HG03103 (cell line): ENCODE measurements at regions not wholly inside any gene's neighbourhood (a gene's known extent, or its start where the extent isn't known, plus 50 kb on each side); places are given as distances from the start of the nearest gene placed in this dataset.
"Not testable (repeated sequence)": the region's sequence is repeated elsewhere in the genome, so short reads cannot be mapped to it uniquely, and the experiment has no call there.

ENCODE experiments used
- ATAC-seq: cut with Tn5 transposase; IDR thresholded peaks from one replicate; pipeline ENCODE4 v1.9.1; 2021; ENCODE audit warnings: low read depth; ENCODE audit not compliant: unreplicated experiment

DNA sequence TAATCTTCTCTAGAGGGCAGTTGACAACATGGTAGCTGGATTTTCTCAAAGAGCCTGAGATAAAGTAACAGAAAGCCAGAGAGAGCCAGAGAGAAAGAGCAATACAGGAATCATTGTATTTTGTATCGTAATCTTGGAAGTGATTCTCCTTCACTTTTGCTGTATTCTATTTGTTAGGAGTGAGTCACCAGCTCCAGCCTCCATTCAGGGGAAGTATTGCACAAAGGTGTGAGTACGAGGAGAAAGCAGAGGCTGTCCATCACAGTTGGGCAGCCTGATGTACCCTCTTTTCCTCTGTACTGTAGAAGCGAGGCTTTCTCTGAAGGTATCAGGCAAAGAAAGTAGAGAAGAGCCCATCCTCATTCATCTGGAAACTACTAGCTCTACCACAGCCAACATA is 176.8 kb downstream of the KCNS3 start:
- no peak for ATAC-seq

DNA sequence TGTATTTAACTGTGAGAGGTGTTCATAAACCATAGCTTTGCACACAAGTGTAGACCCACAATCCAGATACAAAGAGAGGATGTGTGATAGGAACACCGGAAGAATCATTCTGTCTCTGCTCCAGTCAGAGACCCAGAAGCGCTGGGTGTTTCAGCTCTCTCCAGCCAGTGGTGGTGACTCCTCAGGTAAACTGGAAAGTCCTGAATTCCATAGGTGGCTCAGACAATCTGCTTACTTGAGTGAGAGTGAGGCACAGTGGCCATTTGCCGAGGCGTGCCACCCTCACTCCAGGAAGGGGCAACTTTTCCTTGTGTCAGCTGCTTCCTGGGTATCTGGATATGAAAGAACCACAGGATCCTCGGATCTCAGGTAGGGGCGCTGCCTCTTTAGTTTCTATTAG is 171.5 kb downstream of the KCNS3 start:
- ATAC-seq: no peak

GRCh38 chr2:18049325-18049724 is 170.9 kb downstream of the KCNS3 start:
- ATAC-seq: no peak

DNA sequence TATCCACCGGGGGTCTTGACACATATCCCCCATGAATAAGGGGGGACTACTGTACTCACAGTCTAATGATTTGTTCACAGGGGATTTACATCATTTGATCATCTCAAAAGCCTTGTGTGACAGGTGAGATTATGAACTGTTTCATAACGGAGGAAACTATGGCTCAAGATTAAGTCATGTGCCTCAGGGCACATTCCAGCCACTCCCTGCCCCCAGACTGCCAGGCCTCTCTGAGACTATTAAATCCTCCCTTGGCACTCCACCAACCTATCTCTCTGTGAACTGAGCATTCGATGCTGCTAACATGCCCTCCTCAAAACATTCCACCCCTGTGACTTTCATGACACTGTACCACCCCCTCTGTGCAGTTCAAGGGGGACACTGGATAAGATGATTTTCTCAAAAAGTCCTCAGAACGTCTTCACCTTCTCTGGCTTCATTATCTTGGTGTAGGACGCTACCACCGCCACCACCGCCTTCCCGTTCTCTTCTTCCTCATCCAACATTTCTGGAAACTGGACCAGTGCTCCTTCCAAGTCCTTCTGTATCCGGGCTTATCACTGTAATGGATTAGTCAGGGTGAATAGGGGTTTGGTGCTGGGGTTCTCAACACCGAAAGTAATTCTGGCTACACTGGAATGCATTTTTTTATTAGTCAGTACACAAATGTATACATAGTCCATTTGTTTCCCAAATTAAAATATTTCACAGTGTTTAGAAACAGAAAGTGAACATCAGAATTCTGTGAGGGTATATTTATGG is 169.6 kb downstream of the KCNS3 start:
- ATAC-seq: no peak

- no peak for ATAC-seq
Measured at GRCh38 chr2:18047213-18047611, 168.7 kb downstream of the KCNS3 start.

- no peak for ATAC-seq
Measured at GRCh38 chr2:18046558-18047212, 168.2 kb downstream of the KCNS3 start.

GRCh38 chr2:18046017-18046416 is 167.6 kb downstream of the KCNS3 start:
- no peak for ATAC-seq

GRCh38 chr2:18045230-18045629 is 166.8 kb downstream of the KCNS3 start:
- ATAC-seq: no peak

- ATAC-seq: not testable (repeated sequence)
Measured at GRCh38 chr2:18017381-18017780, 138.9 kb downstream of the KCNS3 start.

- no peak for ATAC-seq
Measured at GRCh38 chr2:18009891-18010290, 131.4 kb downstream of the KCNS3 start.

DNA sequence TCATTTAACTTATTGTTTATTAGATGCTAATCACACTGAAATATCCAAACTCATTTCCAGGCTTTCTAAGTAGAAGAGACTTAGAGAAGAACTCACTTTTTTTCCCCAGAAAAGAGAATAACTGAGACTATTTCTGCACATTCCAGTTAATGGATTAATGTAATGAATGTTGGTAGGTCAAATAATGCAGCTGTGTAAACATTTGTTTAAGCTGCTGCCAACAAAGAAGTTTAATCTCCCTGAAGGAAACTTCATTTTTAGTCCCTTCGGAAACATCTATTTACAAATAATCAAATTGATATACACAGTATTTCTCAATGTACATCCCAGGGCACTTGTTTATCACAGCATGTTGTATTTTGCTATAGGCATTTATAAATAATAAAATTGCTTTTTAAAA is 126.9 kb downstream of the KCNS3 start:
- ATAC-seq: no peak

- ATAC-seq: no peak
Measured at GRCh38 chr2:18001671-18002070, 123.2 kb downstream of the KCNS3 start.

DNA sequence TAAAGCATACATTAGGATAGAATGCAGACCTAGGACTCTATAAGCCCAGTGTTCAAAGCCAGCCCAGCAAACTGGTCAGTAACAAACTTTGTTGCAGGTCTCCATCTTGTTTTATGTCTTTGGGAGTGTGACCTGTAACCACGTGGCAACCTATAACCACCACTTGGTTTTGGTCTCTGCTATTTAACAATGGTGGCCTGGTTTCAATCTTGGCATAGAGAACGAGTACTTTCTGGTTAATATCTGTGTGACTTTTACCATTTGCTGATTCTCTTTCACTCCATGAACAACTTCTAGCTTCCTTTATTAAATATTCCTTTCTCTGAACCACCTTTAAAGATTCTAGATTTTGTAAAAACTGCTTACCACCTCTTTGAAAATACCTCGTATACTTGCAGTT is 118.5 kb downstream of the KCNS3 start:
- no peak for ATAC-seq

DNA sequence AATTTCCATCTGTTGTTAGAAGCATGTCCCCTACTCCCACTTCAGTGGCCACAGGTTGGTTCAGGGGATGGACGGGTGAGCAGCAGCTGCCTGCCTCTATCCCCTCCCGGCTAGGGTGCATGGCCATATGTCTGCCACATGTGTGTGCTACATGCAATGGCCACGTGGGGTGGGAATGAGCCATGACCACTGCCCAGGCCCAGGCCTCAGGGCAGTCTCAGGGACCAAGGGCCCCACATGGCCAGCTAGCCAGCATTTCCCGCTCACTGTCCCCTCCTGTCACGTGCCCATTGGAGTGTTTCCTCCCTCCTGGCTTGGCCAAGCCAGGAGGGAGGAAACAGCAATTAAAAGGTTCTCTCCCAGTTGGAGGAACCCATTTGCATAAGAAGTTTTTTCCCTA is 117.1 kb downstream of the KCNS3 start:
- no peak for ATAC-seq
